H9 (cell line): ENCODE measurements at regions not wholly inside any gene's neighbourhood (a gene's known extent, or its start where the extent isn't known, plus 50 kb on each side); places are given as distances from the start of the nearest gene placed in this dataset.

Experiments
- DNase-seq: peaks from one replicate; pipeline ENCODE4 v3.0.0-alpha.2; 2017
- H2AFZ ChIP-seq: one replicate; pipeline ENCODE4 v1.6.1; 2013; ENCODE audit warnings: mild to moderate bottlenecking, low read length, control low read depth, moderate library complexity
- H2AK5ac ChIP-seq: 2 replicates; pipeline ENCODE4 v1.6.1; 2013; ENCODE audit warnings: low read length, control low read depth, mixed read lengths; ENCODE audit not compliant: insufficient read length
- H2BK120ac ChIP-seq: one replicate; pipeline ENCODE4 v1.6.1; 2013; ENCODE audit warnings: low read depth, mild to moderate bottlenecking, low read length, control low read depth, inconsistent platforms; ENCODE audit not compliant: poor library complexity, severe bottlenecking
- H2BK12ac ChIP-seq: 2 replicates; pipeline ENCODE4 v1.6.1; 2013; ENCODE audit warnings: low read length, control low read depth, mixed read lengths, low read depth; ENCODE audit not compliant: insufficient read length
- H2BK15ac ChIP-seq: 2 replicates; pipeline ENCODE4 v1.6.1; 2013; ENCODE audit warnings: low read depth, low read length, control low read depth
- H2BK20ac ChIP-seq: one replicate; pipeline ENCODE4 v1.6.1; 2013; ENCODE audit warnings: low read depth, mild to moderate bottlenecking, low read length, control low read depth, inconsistent platforms; ENCODE audit not compliant: poor library complexity, severe bottlenecking
- H2BK5ac ChIP-seq: 2 replicates; pipeline ENCODE4 v1.6.1; 2013; ENCODE audit warnings: low read length, control low read depth, mixed read lengths; ENCODE audit not compliant: insufficient read length
- H3K14ac ChIP-seq: 2 replicates; pipeline ENCODE4 v1.6.1; 2013; ENCODE audit warnings: low read length, control low read depth; ENCODE audit not compliant: insufficient read depth
- H3K18ac ChIP-seq: 2 replicates; pipeline ENCODE4 v1.6.1; 2013; ENCODE audit warnings: low read depth, mild to moderate bottlenecking, mixed read lengths, low read length, control low read depth; ENCODE audit not compliant: insufficient read length
- H3K23ac ChIP-seq: 2 replicates; pipeline ENCODE4 v1.6.1; 2013; ENCODE audit warnings: low read length, control low read depth, mixed read lengths, low read depth; ENCODE audit not compliant: insufficient read length
- H3K23me2 ChIP-seq: 2 replicates; pipeline ENCODE4 v1.6.1; 2013; ENCODE audit warnings: low read depth, mild to moderate bottlenecking, mixed read lengths, low read length, control low read depth; ENCODE audit not compliant: insufficient read length, poor library complexity, severe bottlenecking
- H3K27ac ChIP-seq: 2 replicates; pipeline ENCODE4 v1.5.1; 2013; ENCODE audit warnings: low read length, control low read depth, mixed read lengths, low read depth; ENCODE audit not compliant: insufficient read length
- H3K27me3 ChIP-seq: 2 replicates; pipeline ENCODE4 v1.6.1; 2013; ENCODE audit warnings: low read length, control low read depth, inconsistent platforms; ENCODE audit not compliant: insufficient read depth
- H3K4ac ChIP-seq: 2 replicates; pipeline ENCODE4 v1.6.1; 2013; ENCODE audit warnings: low read depth, mild to moderate bottlenecking, control low read depth, inconsistent platforms, low read length, moderate library complexity
- H3K4me1 ChIP-seq: 2 replicates; pipeline ENCODE4 v1.6.1; 2013; ENCODE audit warnings: low read length, control low read depth, inconsistent platforms; ENCODE audit not compliant: insufficient read depth
- H3K4me2 ChIP-seq: 2 replicates; pipeline ENCODE4 v1.6.1; 2013; ENCODE audit warnings: low read length, control low read depth, mixed read lengths; ENCODE audit not compliant: insufficient read length, insufficient read depth
- H3K56ac ChIP-seq: 2 replicates; pipeline ENCODE4 v1.6.1; 2013; ENCODE audit warnings: low read depth, mild to moderate bottlenecking, mixed read lengths, low read length, control low read depth; ENCODE audit not compliant: insufficient read length
- H3K79me1 ChIP-seq: 2 replicates; pipeline ENCODE4 v1.6.1; 2013; ENCODE audit warnings: low read depth, mild to moderate bottlenecking, moderate library complexity, low read length, control low read depth, inconsistent platforms; ENCODE audit not compliant: insufficient read depth, poor library complexity, severe bottlenecking
- H3K79me2 ChIP-seq: 2 replicates; pipeline ENCODE4 v1.6.1; 2013; ENCODE audit warnings: low read length, control low read depth, inconsistent platforms; ENCODE audit not compliant: insufficient read depth
- H3K9ac ChIP-seq: 2 replicates; pipeline ENCODE4 v1.6.1; 2013; ENCODE audit warnings: low read length, control low read depth, mixed read lengths; ENCODE audit not compliant: insufficient read length; ENCODE audit errors: extremely low read depth
- H3K9me3 ChIP-seq: one replicate; pipeline ENCODE4 v1.6.1; 2013; ENCODE audit warnings: low read depth, low read length, inconsistent platforms; ENCODE audit not compliant: control insufficient read depth
- H3T11ph ChIP-seq: one replicate; pipeline ENCODE4 v1.6.1; 2013; ENCODE audit warnings: mild to moderate bottlenecking, low read length, control low read depth, inconsistent platforms
- H4K20me1 ChIP-seq: one replicate; pipeline ENCODE4 v1.6.1; 2013; ENCODE audit not compliant: control insufficient read depth, insufficient read length, insufficient read depth
- H4K5ac ChIP-seq: 2 replicates; pipeline ENCODE4 v1.6.1; 2013; ENCODE audit warnings: low read depth, mild to moderate bottlenecking, mixed read lengths, low read length, control low read depth; ENCODE audit not compliant: insufficient read length
- H4K8ac ChIP-seq: replicated peaks from 2 replicates; pipeline ENCODE4 v1.6.1; 2013; ENCODE audit warnings: low read length, control low read depth, mixed read lengths, low read depth; ENCODE audit not compliant: insufficient read length
- H4K91ac ChIP-seq: 2 replicates; pipeline ENCODE4 v1.6.1; 2013; ENCODE audit warnings: low read depth, mild to moderate bottlenecking, moderate library complexity, mixed read lengths, low read length, control low read depth; ENCODE audit not compliant: insufficient read length
- H3K27ac Mint-ChIP-seq, 3 experiments: 2 replicates in 2 of 3; 3 replicates in 1 of 3; pipeline ENCODE4 v1.8.0; 2020 to 2021; ENCODE audit warnings: mixed read lengths in 3 of 3, mild to moderate bottlenecking in 1 of 3, moderate library complexity in 1 of 3
- H3K27me3 Mint-ChIP-seq: 2 replicates; pipeline ENCODE4 v1.8.0; 2021; ENCODE audit warnings: low read depth, mild to moderate bottlenecking, moderate library complexity, mixed read lengths
- H3K36me3 Mint-ChIP-seq, 3 experiments: 2 replicates in 2 of 3; 3 replicates in 1 of 3; pipeline ENCODE4 v1.8.0; 2020 to 2021; ENCODE audit warnings: low read depth in 3 of 3, mixed read lengths in 3 of 3; ENCODE audit not compliant: insufficient read depth in 1 of 3
- H3K4me1 Mint-ChIP-seq, 2 experiments: 2 replicates each; pipeline ENCODE4 v1.8.0; 2020; ENCODE audit warnings: mixed read lengths in 2 of 2
- H3K4me3 Mint-ChIP-seq, 2 experiments: 2 replicates in 1 of 2; 3 replicates in 1 of 2; pipeline ENCODE4 v1.8.0; 2020 to 2021; ENCODE audit warnings: mild to moderate bottlenecking in 2 of 2, mixed read lengths in 2 of 2, moderate library complexity in 1 of 2
- H3K9me3 Mint-ChIP-seq, 2 experiments: 2 replicates in 1 of 2; 3 replicates in 1 of 2; pipeline ENCODE4 v1.8.0; 2020; ENCODE audit warnings: mild to moderate bottlenecking in 2 of 2, mixed read lengths in 2 of 2, moderate library complexity in 1 of 2
- CTCF ChIP-seq: fragments of 200-600 bp; sonication (generic); conservative IDR thresholded peaks from 3 replicates; pipeline ENCODE4 v1.8.0; 2021; ENCODE audit warnings: antibody characterized with exemption, mild to moderate bottlenecking
- WGBS: extraction: QIAGEN DNeasy Blood & Tissue Kit; methylation state at CpG from one replicate; pipeline ENCODE4 v1.1.7; 2013; ENCODE audit warnings: missing lambda C conversion rate, low lambda C conversion rate, mixed read lengths; ENCODE audit not compliant: insufficient read length; ENCODE audit errors: extremely low coverage; 5-methylcytosine and 5-hydroxymethylcytosine counted together

- Histone ChIP-seq H3K9me3 (no peaks in the 10 kb centered on the region), H4K20me1 (no peaks in the 10 kb centered on the region), H3T11ph (no peak overlapping the region), H3K56ac (no peak overlapping the region), H3K27ac (no peak overlapping the region), H3K79me2 (no peaks in the 10 kb centered on the region), H3K14ac (no peak overlapping the region), H2BK5ac (no peak overlapping the region), H2BK12ac (no peak overlapping the region), H3K4ac (no peak overlapping the region), H3K27me3 (no peaks in the 10 kb centered on the region), H4K91ac (no peak overlapping the region), H4K8ac (no peak overlapping the region), H2BK120ac (no peak overlapping the region), H2AK5ac (no peak overlapping the region), H3K4me2 (no peak overlapping the region), H4K5ac (no peak overlapping the region), H3K23ac (no peak overlapping the region), H3K9ac (no peak overlapping the region), H2AFZ (no peak overlapping the region), H3K4me1 (peaks cover 4% of the 10 kb centered on the region; the same call in 1 of the 2 replicates), H2BK15ac (no peak overlapping the region), H3K23me2 (no peaks in the 10 kb centered on the region), H3K18ac (no peak overlapping the region), H3K79me1 (no peaks in the 10 kb centered on the region), H2BK20ac (no peak overlapping the region)
- TF ChIP-seq CTCF: no peak
- DNase-seq: peak; percentile 37
- no peaks in the 10 kb centered on the region; a peak in 2 of 5 replicates for H3K9me3 Mint-ChIP-seq
- H3K27me3 Mint-ChIP-seq: peaks cover 12% of the 10 kb centered on the region
- H3K4me3 Mint-ChIP-seq: peak overlapping the region in 1 of 2 experiments; percentile 62; a peak in 3 of 5 replicates
- no peak overlapping the region; a peak in 1 of 7 replicates for H3K27ac Mint-ChIP-seq
- WGBS: no CpG with 5 or more reads among the region's 20 CpGs
- no peaks in the 10 kb centered on the region; a peak in 1 of 7 replicates for H3K36me3 Mint-ChIP-seq
- H3K4me1 Mint-ChIP-seq: peaks cover 41 to 49% of the 10 kb centered on the region in 2 experiments
Measured at GRCh38 chr12:131628023-131628740, 82.7 kb upstream of the SFSWAP start.
